ENCODE measurements at regions not wholly inside any gene's neighbourhood (a gene's known extent, or its start where the extent isn't known, plus 50 kb on each side); places are given as distances from the start of the nearest gene placed in this dataset.

DNA sequence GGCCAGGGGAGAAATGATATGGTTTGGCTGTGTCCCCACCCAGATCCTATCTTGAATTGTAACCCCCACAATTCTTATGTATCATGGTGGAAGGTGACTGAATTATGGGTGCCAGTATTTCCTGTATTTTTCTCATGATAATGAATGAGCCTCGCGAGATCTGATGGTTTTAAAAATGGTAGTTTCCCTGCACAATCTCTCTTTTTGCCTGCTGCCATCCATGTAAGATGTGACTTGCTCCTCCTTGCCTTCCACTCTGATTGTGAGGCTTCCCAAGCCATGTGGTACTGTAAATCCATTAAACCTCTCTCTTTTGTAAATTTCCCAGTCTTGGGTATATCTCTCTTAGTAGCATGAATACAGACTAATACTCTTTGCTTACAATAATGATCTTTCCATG, 1453.9 kb upstream of the B3GALT2 start:
- TF ChIP-seq, protein P1, sequence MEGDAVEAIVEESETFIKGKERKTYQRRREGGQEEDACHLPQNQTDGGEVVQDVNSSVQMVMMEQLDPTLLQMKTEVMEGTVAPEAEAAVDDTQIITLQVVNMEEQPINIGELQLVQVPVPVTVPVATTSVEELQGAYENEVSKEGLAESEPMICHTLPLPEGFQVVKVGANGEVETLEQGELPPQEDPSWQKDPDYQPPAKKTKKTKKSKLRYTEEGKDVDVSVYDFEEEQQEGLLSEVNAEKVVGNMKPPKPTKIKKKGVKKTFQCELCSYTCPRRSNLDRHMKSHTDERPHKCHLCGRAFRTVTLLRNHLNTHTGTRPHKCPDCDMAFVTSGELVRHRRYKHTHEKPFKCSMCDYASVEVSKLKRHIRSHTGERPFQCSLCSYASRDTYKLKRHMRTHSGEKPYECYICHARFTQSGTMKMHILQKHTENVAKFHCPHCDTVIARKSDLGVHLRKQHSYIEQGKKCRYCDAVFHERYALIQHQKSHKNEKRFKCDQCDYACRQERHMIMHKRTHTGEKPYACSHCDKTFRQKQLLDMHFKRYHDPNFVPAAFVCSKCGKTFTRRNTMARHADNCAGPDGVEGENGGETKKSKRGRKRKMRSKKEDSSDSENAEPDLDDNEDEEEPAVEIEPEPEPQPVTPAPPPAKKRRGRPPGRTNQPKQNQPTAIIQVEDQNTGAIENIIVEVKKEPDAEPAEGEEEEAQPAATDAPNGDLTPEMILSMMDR (IDR thresholded peaks at IDR 0.05; ENCODE audit: poor library complexity), result no peak
- TF ChIP-seq EZH2 (IDR thresholded peaks at IDR 0.05; ENCODE audit: borderline replicate concordance), result no peak
